ENCODE measurements at regions not wholly inside any gene's neighbourhood (a gene's known extent, or its start where the extent isn't known, plus 50 kb on each side); places are given as distances from the start of the nearest gene placed in this dataset.
A peak's percentile ranks its signal among the peaks of the same experiment; 100 is the strongest.
"Not testable (repeated sequence)": the region's sequence is repeated elsewhere in the genome, so short reads cannot be mapped to it uniquely, and the experiment has no call there.

DNA sequence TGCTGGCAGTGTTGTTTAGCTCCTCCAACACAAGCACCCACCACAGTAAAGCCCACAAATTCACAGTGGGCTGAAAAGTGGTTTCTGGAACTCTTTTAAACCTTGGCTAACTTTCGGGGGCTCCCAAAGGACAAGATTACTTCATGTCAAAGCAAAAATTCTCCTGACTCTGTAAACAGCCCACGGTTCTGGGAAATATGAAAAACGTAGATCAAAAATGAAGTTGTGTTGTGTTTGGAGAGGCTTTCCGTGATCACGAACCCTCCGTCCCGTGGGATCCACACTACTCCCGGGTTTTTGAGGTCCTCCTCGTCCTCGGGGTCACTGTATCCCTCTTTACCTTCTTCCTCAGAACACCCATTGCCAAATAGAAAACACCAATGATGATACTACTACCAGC, 159.0 kb upstream of the RUNX1 start:
- DNase-seq, result no peak

GRCh38 chr21:35207322-35207721, 158.2 kb upstream of the RUNX1 start:
- no peak for DNase-seq

- no peak for DNase-seq
Measured at GRCh38 chr21:35206141-35207125, 157.3 kb upstream of the RUNX1 start.

- DNase-seq, result peak; percentile 60 to 61
Measured at GRCh38 chr21:35204850-35205541, 155.9 kb upstream of the RUNX1 start.

DNA sequence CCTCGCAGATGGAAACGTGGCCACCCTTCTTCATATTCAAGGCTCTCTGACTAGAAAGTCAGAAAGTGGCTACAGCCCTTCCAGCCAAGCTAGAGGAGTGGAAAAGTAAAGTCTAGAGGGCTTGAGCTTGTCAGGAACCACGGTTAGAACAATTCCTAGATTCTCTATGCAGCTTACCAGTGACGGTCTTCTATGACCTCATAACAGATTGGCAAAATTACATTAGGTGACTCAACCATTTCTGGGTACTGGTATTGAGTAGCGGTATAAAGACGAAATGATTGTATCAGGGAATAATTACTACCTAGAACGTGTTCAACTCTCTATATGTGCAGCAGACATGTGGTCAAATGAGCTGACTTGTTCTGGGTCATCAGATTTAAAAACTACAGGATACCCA, 155.0 kb upstream of the RUNX1 start:
- no peak for DNase-seq

DNA sequence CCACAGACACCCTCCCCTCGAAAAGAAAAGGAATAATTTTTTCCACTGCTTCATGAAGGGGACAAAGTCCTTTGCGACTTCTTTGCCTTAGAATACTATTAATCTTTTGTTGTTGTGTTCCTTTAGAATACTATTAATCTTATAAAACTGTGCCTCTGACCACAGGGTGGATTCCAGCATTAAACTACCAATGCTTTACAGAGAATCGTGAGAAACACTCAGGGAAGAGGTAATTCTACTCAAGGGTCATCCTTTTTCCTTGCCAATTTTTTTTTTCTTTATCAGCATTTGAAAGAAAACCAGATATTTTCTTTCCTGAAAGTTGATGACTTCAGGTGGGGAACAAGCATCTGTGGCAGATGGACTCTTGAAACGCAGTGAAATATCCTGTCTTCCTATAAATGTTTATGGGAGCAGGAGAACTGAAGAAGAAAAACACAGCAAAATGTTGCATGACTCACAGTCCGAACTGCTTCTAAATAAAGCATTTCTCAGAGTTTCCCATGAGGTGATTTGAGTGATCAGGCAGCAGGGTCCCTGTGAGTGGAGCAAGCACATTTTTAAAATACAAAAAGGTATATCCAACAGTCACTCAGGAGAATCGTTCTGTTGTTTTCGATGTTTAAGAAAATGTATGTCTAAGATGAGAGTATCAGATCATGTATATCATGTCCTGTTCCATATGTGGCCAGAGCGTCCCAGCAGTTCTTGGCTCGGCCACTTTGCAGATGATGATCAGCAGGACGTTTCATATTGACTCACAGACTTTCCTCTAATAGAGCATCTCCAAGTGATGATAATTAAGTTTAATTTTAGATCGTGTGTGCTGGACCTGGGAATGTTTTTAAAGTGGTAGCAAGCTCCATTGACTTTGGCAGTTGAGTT, 154.2 kb upstream of the RUNX1 start:
- DNase-seq, result no peak

DNA sequence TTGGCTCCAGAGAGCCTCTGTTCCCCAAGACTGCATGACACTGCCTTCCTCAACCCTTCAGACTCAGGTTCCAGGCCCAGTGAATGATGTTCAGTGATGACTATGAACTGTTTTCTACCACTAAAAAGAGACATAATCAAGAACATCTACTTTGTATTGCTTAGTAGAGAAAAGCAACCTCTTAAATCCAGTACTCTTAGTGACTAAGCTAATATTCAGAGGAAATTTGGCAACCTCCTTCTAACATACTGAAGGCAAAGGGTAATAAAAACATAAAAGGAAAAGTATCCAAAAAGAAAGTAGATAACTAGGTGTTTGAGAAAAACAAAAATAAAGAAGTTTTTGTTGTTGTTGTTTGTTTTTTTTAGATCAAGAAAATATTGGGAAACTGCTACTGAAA, 153.3 kb upstream of the RUNX1 start:
- DNase-seq, result no peak

GRCh38 chr21:35201799-35202198, 152.7 kb upstream of the RUNX1 start:
- no peak for DNase-seq

DNA sequence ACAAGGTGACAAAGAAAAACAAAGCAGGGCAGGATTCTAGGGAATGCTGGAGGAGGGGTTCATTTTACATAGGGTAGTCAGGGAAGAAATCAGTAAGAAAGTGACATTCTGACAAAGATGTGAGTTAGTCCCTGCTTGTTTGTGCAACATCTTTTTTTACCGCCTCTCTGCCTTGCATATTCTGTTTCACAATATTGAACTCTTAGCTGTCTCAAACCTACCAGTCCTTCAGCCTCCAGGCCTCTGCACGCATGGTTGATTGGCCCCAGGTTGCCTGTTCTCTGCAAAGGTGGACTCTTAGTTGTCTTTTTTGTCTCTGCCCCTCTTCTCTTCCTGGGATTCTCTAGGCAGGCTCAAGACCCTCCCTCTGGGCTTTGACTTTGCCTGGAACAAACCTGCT, 152.2 kb upstream of the RUNX1 start:
- no peak for DNase-seq

GRCh38 chr21:35199733-35200015, 150.6 kb upstream of the RUNX1 start:
- no peak for DNase-seq

- DNase-seq, result no peak
Measured at GRCh38 chr21:35198982-35199732, 150.1 kb upstream of the RUNX1 start.

DNA sequence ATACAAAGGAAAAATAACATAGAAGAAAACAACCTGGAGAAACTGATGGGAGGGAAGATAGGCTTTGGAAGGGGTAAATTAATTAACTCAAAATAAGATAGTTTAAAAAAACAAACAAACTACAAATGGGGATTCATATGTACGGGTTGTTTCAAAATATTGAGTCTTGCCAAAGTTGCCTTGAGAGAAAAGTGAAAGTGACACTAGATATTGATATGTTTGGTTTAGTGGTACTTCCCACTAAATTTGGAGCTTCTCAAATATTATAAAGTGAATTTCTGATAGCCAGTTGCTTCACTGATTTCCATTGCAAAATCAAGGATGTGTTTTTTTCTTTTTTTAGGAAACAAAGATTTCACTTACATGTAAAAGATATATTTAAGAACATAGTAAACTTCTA, 149.5 kb upstream of the RUNX1 start:
- no peak for DNase-seq

DNA sequence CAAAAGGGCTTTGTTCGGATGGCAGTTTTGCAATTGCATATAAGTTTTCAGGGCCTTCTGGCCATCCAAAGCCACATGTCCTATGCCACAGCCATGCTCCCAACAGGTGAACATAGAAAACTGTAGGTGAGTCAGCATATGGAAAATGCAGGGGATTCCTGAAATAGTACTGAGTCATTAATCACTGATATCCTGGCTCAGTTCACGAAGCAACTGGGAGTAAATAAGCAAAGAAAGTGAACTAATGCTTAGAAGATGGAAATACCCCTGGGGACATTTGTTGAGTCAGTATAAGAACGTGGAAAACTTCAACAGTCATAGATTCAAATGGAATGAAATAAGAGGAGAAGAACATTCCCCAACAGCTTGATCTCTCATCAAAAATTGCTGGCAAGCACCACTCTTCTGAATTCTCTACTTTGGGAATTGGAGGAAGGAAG, 148.9 kb upstream of the RUNX1 start:
- no peak for DNase-seq

DNA sequence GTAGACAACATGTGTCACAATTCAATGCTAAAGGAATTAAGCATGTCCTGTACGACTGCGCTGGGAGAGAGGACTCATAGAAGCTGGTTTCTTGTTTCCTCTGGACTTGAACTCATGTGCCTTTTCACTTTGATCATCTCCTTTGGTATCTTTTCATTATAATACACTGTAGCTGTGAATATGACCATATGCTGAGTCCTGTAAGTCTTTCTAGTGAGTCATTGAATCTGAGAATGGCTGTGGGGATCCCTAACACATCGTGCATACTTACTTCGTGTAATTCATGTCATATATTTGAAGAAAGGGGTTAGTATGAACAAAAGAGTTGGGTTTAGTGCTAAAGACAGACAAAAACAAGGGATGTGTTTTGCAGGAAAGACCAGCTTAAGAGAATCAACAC, 148.1 kb upstream of the RUNX1 start:
- DNase-seq, result no peak

GRCh38 chr21:35196128-35196527, 147.0 kb upstream of the RUNX1 start:
- DNase-seq, result no peak

DNA sequence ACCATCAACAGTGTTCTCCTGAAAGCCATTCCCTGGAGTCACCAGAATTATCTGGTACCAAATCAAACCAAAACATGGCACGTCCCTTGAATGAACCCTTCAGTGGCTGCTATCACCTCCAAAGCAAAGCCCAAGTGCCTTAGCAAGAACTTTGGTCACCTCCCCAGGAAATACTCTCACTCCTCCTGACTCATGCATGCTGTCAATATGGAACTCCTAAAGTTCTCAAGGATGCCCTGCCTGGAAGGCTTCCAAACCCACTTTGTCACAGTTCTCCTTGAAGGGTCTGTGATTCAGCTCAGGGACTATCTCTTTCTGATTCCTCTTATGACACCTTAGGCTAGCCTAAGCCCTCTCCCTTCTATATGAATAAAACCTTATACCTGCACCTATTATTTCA, 146.1 kb upstream of the RUNX1 start:
- DNase-seq, result no peak

DNA sequence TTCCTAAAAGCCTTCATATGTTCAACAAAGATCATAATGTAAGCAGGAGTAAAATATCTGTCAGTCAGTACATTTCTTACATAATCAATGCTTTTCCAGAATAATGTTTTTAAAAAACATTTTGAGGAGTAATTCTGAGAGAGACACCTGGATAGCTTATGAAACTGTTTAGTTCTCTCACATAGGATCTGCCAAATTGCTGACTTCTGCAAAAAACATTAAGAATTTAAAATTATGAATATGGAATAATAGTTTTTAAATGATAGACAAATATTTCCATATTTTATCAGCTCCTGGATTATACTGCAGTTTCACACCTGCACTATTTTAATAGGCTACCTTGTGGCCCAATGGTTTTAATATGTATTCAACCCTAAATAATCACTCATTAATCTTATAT, 142.7 kb upstream of the RUNX1 start:
- no peak for DNase-seq

- DNase-seq, result no peak
Measured at GRCh38 chr21:35191128-35191527, 142.0 kb upstream of the RUNX1 start.

- no peak for DNase-seq
Measured at GRCh38 chr21:35190201-35190701, 141.1 kb upstream of the RUNX1 start.

DNA sequence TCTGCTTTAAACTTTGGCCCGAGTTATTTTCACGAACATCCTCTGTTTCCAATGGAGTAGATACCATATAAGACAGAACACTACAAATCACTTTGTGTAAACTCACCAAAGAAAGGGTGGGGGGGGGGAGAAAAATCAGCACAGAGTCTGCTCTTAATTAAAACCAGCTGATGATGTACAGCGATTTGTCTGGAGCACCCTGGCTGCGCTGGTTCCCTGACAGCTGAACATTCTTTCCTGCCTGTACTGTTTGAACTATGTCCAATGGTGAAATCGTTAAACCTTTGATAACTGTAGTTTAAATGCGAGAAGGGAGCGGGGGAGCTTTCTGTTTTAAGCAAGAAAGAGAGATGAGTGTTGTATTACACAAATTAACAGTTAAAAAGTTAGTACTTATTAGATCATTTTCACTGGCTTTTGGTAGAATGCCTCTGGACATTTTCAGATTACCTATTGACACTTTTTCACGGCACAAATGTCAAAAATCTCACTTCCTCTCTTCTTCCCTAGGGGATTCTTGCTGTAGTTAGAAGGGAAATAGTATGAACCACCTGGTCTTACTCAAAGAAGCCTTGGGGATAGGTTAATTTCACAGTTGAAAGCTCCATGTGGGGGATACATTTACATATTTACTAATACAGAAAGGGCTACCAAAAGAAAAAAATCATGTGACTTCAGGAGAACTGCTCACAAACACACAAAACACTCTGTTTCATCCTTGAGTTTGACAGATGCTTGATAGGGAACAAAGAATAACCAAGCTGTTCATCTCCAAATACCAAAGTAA, 140.2 kb upstream of the RUNX1 start:
- DNase-seq, result no peak

DNA sequence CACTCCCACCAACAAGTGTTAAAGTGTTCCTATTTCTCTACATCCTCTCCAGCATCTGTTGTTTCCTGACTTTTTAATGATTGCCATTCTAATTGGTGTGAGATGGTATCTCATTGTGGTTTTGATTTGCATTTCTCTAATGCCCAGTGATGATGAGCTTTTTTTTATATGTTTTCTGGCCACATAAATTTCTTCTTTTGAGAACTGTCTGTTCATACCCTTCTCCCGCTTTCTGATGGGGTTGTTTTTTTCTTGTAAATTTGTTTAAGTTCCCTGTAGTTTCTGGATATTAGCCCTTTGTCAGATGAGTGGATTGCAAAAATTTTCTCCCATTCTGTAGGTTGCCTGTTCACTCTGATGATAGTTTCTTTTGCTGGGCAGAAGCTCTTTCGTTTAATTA, 134.3 kb upstream of the RUNX1 start:
- DNase-seq, result not testable (repeated sequence)
